ENCODE measurements at regions not wholly inside any gene's neighbourhood (a gene's known extent, or its start where the extent isn't known, plus 50 kb on each side); places are given as distances from the start of the nearest gene placed in this dataset.

- no peak for TF ChIP-seq CTCF (IDR thresholded peaks at IDR 0.05)
- TF ChIP-seq POLR2A (IDR thresholded peaks at IDR 0.05), result no peak
These were observed 304.6 kb upstream of the SLC10A2 start for GRCh38 chr13:103370790-103371189.
